A673 (cell line): ENCODE measurements at regions not wholly inside any gene's neighbourhood (a gene's known extent, or its start where the extent isn't known, plus 50 kb on each side); places are given as distances from the start of the nearest gene placed in this dataset.

Experiments
- BruUV-seq: library from RNA; stranded (reverse); fragments of 400-500 nt; replicated peaks from 2 replicates; lab custom pipeline; 2021; lab: Mats Ljungman, UMichigan
- CTCF ChIA-PET: fragments of 300-600 bp; sonication (Branson Sonifier 250); formaldehyde crosslinking; loops from one replicate; lab custom pipeline; 2022; ENCODE audit warnings: antibody characterized with exemption; lab: Charles Lee
- POLR2A ChIA-PET: fragments of 300-600 bp; sonication (Branson Sonifier 250); formaldehyde crosslinking; loops from one replicate; lab custom pipeline; 2022; ENCODE audit warnings: antibody characterized with exemption; ENCODE audit not compliant: low non-redundant PET; lab: Charles Lee
- DNase-seq: peaks from one replicate; pipeline ENCODE4 v3.0.0-alpha.2; 2015; ENCODE audit warnings: low spot score
- H3K27ac ChIP-seq: fragments of 200-600 bp; sonication (generic); 2 replicates; pipeline ENCODE4 v1.5.1; 2016; ENCODE audit warnings: mixed run types, low read depth, mild to moderate bottlenecking, mixed read lengths, antibody characterized with exemption, low read length; ENCODE audit not compliant: poor library complexity, severe bottlenecking
- H3K27me3 ChIP-seq: fragments of 200-600 bp; sonication (generic); replicated peaks from 2 replicates; pipeline ENCODE4 v1.6.1; 2017; ENCODE audit warnings: mixed run types, low read depth, mild to moderate bottlenecking, mixed read lengths, antibody characterized with exemption, low read length; ENCODE audit not compliant: insufficient read depth, poor library complexity
- H3K36me3 ChIP-seq: fragments of 200-600 bp; sonication (generic); 2 replicates; pipeline ENCODE4 v1.6.1; 2016; ENCODE audit warnings: mixed run types, mild to moderate bottlenecking, mixed read lengths, antibody characterized with exemption, low read length; ENCODE audit not compliant: insufficient read depth, poor library complexity, severe bottlenecking
- H3K4me1 ChIP-seq: fragments of 200-600 bp; sonication (generic); 2 replicates; pipeline ENCODE4 v1.6.1; 2017; ENCODE audit warnings: mixed run types, mild to moderate bottlenecking, mixed read lengths, antibody characterized with exemption, low read length; ENCODE audit not compliant: insufficient read depth, poor library complexity, severe bottlenecking
- H3K4me3 ChIP-seq: fragments of 200-600 bp; sonication (generic); 2 replicates; pipeline ENCODE4 v1.5.1; 2016; ENCODE audit warnings: low read depth, mixed run types, mild to moderate bottlenecking, mixed read lengths, low read length; ENCODE audit not compliant: poor library complexity, severe bottlenecking
- H3K9me3 ChIP-seq: fragments of 200-600 bp; sonication (generic); 2 replicates; pipeline ENCODE4 v1.6.1; 2016; ENCODE audit warnings: mixed run types, low read depth, mild to moderate bottlenecking, mixed read lengths, antibody characterized with exemption, low read length; ENCODE audit not compliant: poor library complexity, severe bottlenecking
- CTCF ChIP-seq: fragments of 300-800, 200-600 bp; sonication (generic); conservative IDR thresholded peaks from 2 replicates; pipeline ENCODE4 v1.5.1; 2017; ENCODE audit warnings: low read depth, mild to moderate bottlenecking, antibody characterized with exemption, low read length, moderate library complexity, mixed read lengths
- EZH2 ChIP-seq: fragments of 200-600 bp; sonication (generic); IDR thresholded peaks from 2 replicates; pipeline ENCODE4 v1.6.1; 2017; ENCODE audit warnings: borderline replicate concordance, low read depth, mild to moderate bottlenecking, mixed read lengths, antibody characterized with exemption, low read length; ENCODE audit not compliant: poor library complexity, severe bottlenecking
- intact Hi-C: fragments of 100-400 bp; cut with micrococcal nuclease; formaldehyde crosslinking; loops from one replicate; pipeline ENCODE4 v1.10.0; 2022; ENCODE audit not compliant: unreplicated experiment

GRCh38 chr5:92801911-92802310 is 779.1 kb downstream of the NR2F1-AS1 start:
- Histone ChIP-seq H3K27me3 (no peaks in the 10 kb centered on the region), H3K4me3 (no peak overlapping the region), H3K9me3 (no peaks in the 10 kb centered on the region), H3K4me1 (peaks cover 6% of the 10 kb centered on the region), H3K27ac (no peak overlapping the region), H3K36me3 (no peaks in the 10 kb centered on the region)
- TF ChIP-seq CTCF (no peak), EZH2 (no peak)
- ChIA-PET CTCF (no interaction called here), POLR2A (no interaction called here)
- intact Hi-C loops: no loop called here
- no peak for DNase-seq
- no TSS peak for BruUV-seq

GRCh38 chr5:92800365-92800764 is 780.7 kb downstream of the NR2F1-AS1 start:
- no peaks in the 10 kb centered on the region for H3K27me3 ChIP-seq
- TF ChIP-seq EZH2 (no peak), CTCF (no peak)
- no TSS peak for BruUV-seq
- H3K36me3 ChIP-seq: no peaks in the 10 kb centered on the region
- H3K27ac ChIP-seq: no peak overlapping the region
- no peak overlapping the region for H3K4me3 ChIP-seq
- CTCF ChIA-PET: no interaction called here
- POLR2A ChIA-PET: no interaction called here
- intact Hi-C loops: no loop called here
- no peaks in the 10 kb centered on the region for H3K9me3 ChIP-seq
- H3K4me1 ChIP-seq: peaks cover 6% of the 10 kb centered on the region
- no peak for DNase-seq

GRCh38 chr5:92795633-92796032 is 785.4 kb downstream of the NR2F1-AS1 start:
- DNase-seq: no peak
- BruUV-seq: no TSS peak
- H3K9me3 ChIP-seq: no peaks in the 10 kb centered on the region
- no peaks in the 10 kb centered on the region for H3K4me1 ChIP-seq
- TF ChIP-seq CTCF (no peak), EZH2 (no peak)
- POLR2A ChIA-PET: no interaction called here
- H3K4me3 ChIP-seq: no peak overlapping the region
- CTCF ChIA-PET: no interaction called here
- H3K36me3 ChIP-seq: no peaks in the 10 kb centered on the region
- intact Hi-C loops: no loop called here
- no peaks in the 10 kb centered on the region for H3K27me3 ChIP-seq
- H3K27ac ChIP-seq: no peak overlapping the region
